HCT116 (cell line): ENCODE measurements at regions not wholly inside any gene's neighbourhood (a gene's known extent, or its start where the extent isn't known, plus 50 kb on each side); places are given as distances from the start of the nearest gene placed in this dataset.

Experiments
- ATAC-seq: fragments of 200-7000 bp; cut with Tn5 transposase; 2 replicates; pipeline ENCODE4 v1.9.1; 2020; ENCODE audit warnings: mild to moderate bottlenecking, moderate library complexity
- BruUV-seq: library from RNA; stranded (reverse); fragments of 400-500 nt; replicated peaks from 2 replicates; lab custom pipeline; 2021; lab: Mats Ljungman, UMichigan
- CTCF ChIA-PET: fragments of 300-600 bp; sonication (Branson Sonifier 250); formaldehyde crosslinking; loops from one replicate; lab custom pipeline; 2021; ENCODE audit warnings: antibody characterized with exemption; lab: Charles Lee
- POLR2A ChIA-PET: fragments of 300-600, 350-600 bp; sonication (Branson Sonifier 250); formaldehyde crosslinking; loops from one replicate; lab custom pipeline; 2021; ENCODE audit warnings: antibody characterized with exemption; lab: Charles Lee
- RAD21 ChIA-PET, 2 experiments: fragments of 300-600 bp; sonication (Branson Sonifier 250); formaldehyde crosslinking; loops; one replicate each; lab custom pipeline; 2023; ENCODE audit warnings: low total read pairs in 2 of 2; ENCODE audit not compliant: uncharacterized antibody in 2 of 2, unreplicated experiment in 2 of 2, low non-redundant PET in 1 of 2; lab: Charles Lee
- DNase-seq: peaks from one replicate; pipeline ENCODE4 v3.0.0-alpha.2; 2010; ENCODE audit warnings: low read depth, low spot score
- H2AFZ ChIP-seq: fragments of 200-600 bp; shearing (Covaris generic), sonication (generic); 2 replicates; pipeline ENCODE4 v1.6.1; 2017; ENCODE audit warnings: low read depth, mixed run types, mixed read lengths, antibody characterized with exemption, low read length; ENCODE audit not compliant: poor library complexity, severe bottlenecking
- H3K27ac ChIP-seq: 2 replicates; pipeline ENCODE4 v1.5.1; 2012; ENCODE audit warnings: low read depth, low read length
- H3K27me3 ChIP-seq: fragments of 200-600 bp; sonication (generic); 2 replicates; pipeline ENCODE4 v1.6.1; 2016; ENCODE audit warnings: mixed run types, low read length, mixed read lengths; ENCODE audit not compliant: insufficient read depth
- H3K36me3 ChIP-seq, 2 experiments: fragments of 200-500 bp in 1 of 2; fragments of 200-600 bp in 1 of 2; sonication (Bioruptor generic) in 1 of 2; sonication (generic) in 1 of 2; 2 replicates each; pipeline versions ENCODE4 v1.5.1 to v1.6.1; 2014 to 2016; ENCODE audit warnings: low read length in 2 of 2, inconsistent platforms in 1 of 2, mixed read lengths in 1 of 2, mixed run types in 1 of 2; ENCODE audit not compliant: insufficient read depth in 2 of 2, control insufficient read depth in 1 of 2
- H3K4me1 ChIP-seq, 2 experiments: fragments of 200-600 bp in 1 of 2; sonication (generic) in 1 of 2; 2 replicates each; pipeline versions ENCODE4 v1.5.1 to v1.6.1; 2012 to 2017; ENCODE audit warnings: low read length in 2 of 2, inconsistent platforms in 1 of 2, mild to moderate bottlenecking in 1 of 2, mixed read lengths in 1 of 2, mixed run types in 1 of 2, moderate library complexity in 1 of 2; ENCODE audit not compliant: insufficient read depth in 2 of 2, control insufficient read depth in 1 of 2
- H3K4me2 ChIP-seq: fragments of 200-600 bp; sonication (generic); 2 replicates; pipeline ENCODE4 v1.6.1; 2017; ENCODE audit warnings: mixed run types, low read length, mixed read lengths
- H3K4me3 ChIP-seq, 2 experiments: fragments of 200-600 bp in 1 of 2; sonication (generic) in 1 of 2; replicated peaks in 1 of 2; 2 replicates each; pipeline ENCODE4 v1.5.1; 2011 to 2016; ENCODE audit warnings: low read length in 2 of 2, control low read depth in 1 of 2, low read depth in 1 of 2, mild to moderate bottlenecking in 1 of 2, mixed read lengths in 1 of 2, mixed run types in 1 of 2
- H3K79me2 ChIP-seq: fragments of 200-600 bp; sonication (generic); 2 replicates; pipeline ENCODE4 v1.6.1; 2017; ENCODE audit warnings: mild to moderate bottlenecking, mixed run types, low read length, moderate library complexity, mixed read lengths; ENCODE audit not compliant: insufficient read depth
- H3K9ac ChIP-seq: fragments of 200-600 bp; sonication (generic); 2 replicates; pipeline ENCODE4 v1.6.1; 2016; ENCODE audit warnings: low read length, mixed read lengths
- H3K9me2 ChIP-seq: fragments of 200-600 bp; sonication (generic), shearing (Covaris generic); 2 replicates; pipeline ENCODE4 v1.6.1; 2017; ENCODE audit warnings: mixed run types, mild to moderate bottlenecking, moderate library complexity; ENCODE audit not compliant: insufficient read depth
- H3K9me3 ChIP-seq, 2 experiments: fragments of 200-500 bp in 1 of 2; fragments of 200-600 bp in 1 of 2; sonication (Bioruptor generic) in 1 of 2; sonication (generic) in 1 of 2; 2 replicates each; pipeline ENCODE4 v1.6.1; 2014 to 2017; ENCODE audit warnings: low read length in 2 of 2, mixed read lengths in 2 of 2, inconsistent platforms in 1 of 2, low read depth in 1 of 2, mild to moderate bottlenecking in 1 of 2, mixed run types in 1 of 2, moderate library complexity in 1 of 2; ENCODE audit not compliant: control insufficient read depth in 1 of 2, insufficient read depth in 1 of 2
- H4K20me1 ChIP-seq: fragments of 200-600 bp; sonication (generic), shearing (Covaris generic); 2 replicates; pipeline ENCODE4 v1.6.1; 2017; ENCODE audit warnings: mixed run types, mild to moderate bottlenecking, moderate library complexity; ENCODE audit not compliant: insufficient read depth
- CBX3 ChIP-seq: IDR thresholded peaks from 2 replicates; pipeline ENCODE4 v1.6.1; 2012; ENCODE audit warnings: low read depth
- EGR1 ChIP-seq: IDR thresholded peaks from 2 replicates; pipeline ENCODE4 v1.6.1; 2012; ENCODE audit warnings: low read depth
- ELF1 ChIP-seq: IDR thresholded peaks from 2 replicates; pipeline ENCODE4 v1.6.1; 2012; ENCODE audit warnings: low read depth, borderline replicate concordance
- EZH2 ChIP-seq: fragments of 200-600 bp; sonication (generic); IDR thresholded peaks from 2 replicates; pipeline ENCODE4 v1.6.1; 2017; ENCODE audit warnings: antibody characterized with exemption, mixed run types
- EZH2phosphoT487 ChIP-seq: fragments of 200-600 bp; IDR thresholded peaks from 2 replicates; pipeline ENCODE4 v1.6.1; 2018; ENCODE audit warnings: antibody characterized with exemption, borderline replicate concordance
- FOSL1 ChIP-seq: IDR thresholded peaks from 2 replicates; pipeline ENCODE4 v1.6.1; 2012; ENCODE audit warnings: low read depth
- SIN3A ChIP-seq: IDR thresholded peaks from 2 replicates; pipeline ENCODE4 v1.6.1; 2012; ENCODE audit warnings: low read depth
- SRF ChIP-seq: IDR thresholded peaks from 2 replicates; pipeline ENCODE4 v1.6.1; 2012; ENCODE audit warnings: low read depth
- TCF7L2 ChIP-seq: IDR thresholded peaks from 2 replicates; pipeline ENCODE4 v1.7.0; 2011; ENCODE audit warnings: borderline replicate concordance, inconsistent platforms; ENCODE audit not compliant: insufficient read depth, insufficient read length; ENCODE audit errors: extremely low read depth
- ZFX ChIP-seq: fragments of 450-650 bp; IDR thresholded peaks from 2 replicates; pipeline ENCODE4 v1.6.1; 2017
- ZNF274 ChIP-seq: fragments of 200-500 bp; sonication (Bioruptor generic); IDR thresholded peaks from 2 replicates; pipeline ENCODE4 v1.6.1; 2014; ENCODE audit warnings: mild to moderate bottlenecking, low read depth, low read length, inconsistent platforms
- intact Hi-C: fragments of 100-400 bp; cut with micrococcal nuclease; formaldehyde crosslinking; loops from 2 replicates; pipeline ENCODE4 v1.10.0; 2022
- TF ChIP-seq, protein P1 (sequence below): IDR thresholded peaks from 2 replicates; pipeline ENCODE4 v1.6.1; 2012
- TF ChIP-seq, protein P2 (sequence below): IDR thresholded peaks from 2 replicates; pipeline ENCODE4 v1.6.1; 2012
- TF ChIP-seq, protein P3 (sequence below): IDR thresholded peaks from 2 replicates; pipeline ENCODE4 v1.6.1; 2012; ENCODE audit warnings: low read depth
- TF ChIP-seq, protein P4 (sequence below), 3 experiments: fragments of 200-600 bp in 1 of 3; sonication (generic) in 1 of 3; IDR thresholded peaks in 2 of 3; conservative IDR thresholded peaks in 1 of 3; 2 replicates each; pipeline ENCODE4 v1.5.1; 2012 to 2017; ENCODE audit warnings: low read depth in 2 of 3, low read length in 2 of 3, antibody characterized with exemption in 1 of 3, borderline replicate concordance in 1 of 3, control low read depth in 1 of 3, mild to moderate bottlenecking in 1 of 3, mixed read lengths in 1 of 3, mixed run types in 1 of 3, moderate library complexity in 1 of 3; ENCODE audit not compliant: insufficient read depth in 1 of 3

DNA sequence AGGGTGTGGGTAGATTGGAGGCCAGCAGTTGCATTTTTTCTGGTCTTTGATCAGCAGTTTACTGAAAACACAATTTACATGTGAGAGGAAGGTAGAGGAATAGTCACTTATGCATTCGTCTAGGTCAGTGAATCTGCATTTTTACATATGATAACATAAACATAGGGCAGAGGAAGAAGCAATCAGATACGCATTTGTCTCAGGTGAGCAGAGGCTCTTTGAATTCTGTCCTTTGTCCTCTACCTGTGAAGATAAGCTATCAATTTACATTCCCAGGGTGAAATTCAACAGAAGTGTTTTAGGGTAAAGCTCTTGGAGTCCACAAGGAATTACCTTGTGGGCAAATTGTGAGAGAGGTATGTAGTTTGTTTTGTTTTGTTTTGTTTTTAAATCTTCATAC, 306.5 kb downstream of the MAGEB5 start:
- no peaks in the 10 kb centered on the region for H3K4me1 ChIP-seq
- no peaks in the 10 kb centered on the region for H4K20me1 ChIP-seq
- H3K36me3 ChIP-seq, result no peaks in the 10 kb centered on the region
- ChIA-PET RAD21 (no interaction called here), POLR2A (no interaction called here), CTCF (no interaction called here)
- no TSS peak for BruUV-seq
- H3K4me3 ChIP-seq, result no peak overlapping the region
- ATAC-seq, result no peak
- no peak overlapping the region for H3K4me2 ChIP-seq
- H3K27ac ChIP-seq, result no peak overlapping the region
- H3K27me3 ChIP-seq, result no peaks in the 10 kb centered on the region
- DNase-seq, result no peak
- no peak overlapping the region for H3K9ac ChIP-seq
- TF ChIP-seq SRF, result no peak
- no peak for TF ChIP-seq TCF7L2
- TF ChIP-seq EGR1, result no peak
- no peak for TF ChIP-seq FOSL1
- no peak for TF ChIP-seq SIN3A
- no peak for TF ChIP-seq ELF1
- TF ChIP-seq CBX3, result no peak
- TF ChIP-seq, protein P1, sequence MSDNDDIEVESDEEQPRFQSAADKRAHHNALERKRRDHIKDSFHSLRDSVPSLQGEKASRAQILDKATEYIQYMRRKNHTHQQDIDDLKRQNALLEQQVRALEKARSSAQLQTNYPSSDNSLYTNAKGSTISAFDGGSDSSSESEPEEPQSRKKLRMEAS, result no peak
- TF ChIP-seq, protein P2, sequence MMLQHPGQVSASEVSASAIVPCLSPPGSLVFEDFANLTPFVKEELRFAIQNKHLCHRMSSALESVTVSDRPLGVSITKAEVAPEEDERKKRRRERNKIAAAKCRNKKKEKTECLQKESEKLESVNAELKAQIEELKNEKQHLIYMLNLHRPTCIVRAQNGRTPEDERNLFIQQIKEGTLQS, result no peak
- H2AFZ ChIP-seq, result no peak overlapping the region
- H3K9me2 ChIP-seq, result no peaks in the 10 kb centered on the region
- intact Hi-C loops, result no loop called here
- no peaks in the 10 kb centered on the region for H3K79me2 ChIP-seq
- no peaks in the 10 kb centered on the region for H3K9me3 ChIP-seq

DNA sequence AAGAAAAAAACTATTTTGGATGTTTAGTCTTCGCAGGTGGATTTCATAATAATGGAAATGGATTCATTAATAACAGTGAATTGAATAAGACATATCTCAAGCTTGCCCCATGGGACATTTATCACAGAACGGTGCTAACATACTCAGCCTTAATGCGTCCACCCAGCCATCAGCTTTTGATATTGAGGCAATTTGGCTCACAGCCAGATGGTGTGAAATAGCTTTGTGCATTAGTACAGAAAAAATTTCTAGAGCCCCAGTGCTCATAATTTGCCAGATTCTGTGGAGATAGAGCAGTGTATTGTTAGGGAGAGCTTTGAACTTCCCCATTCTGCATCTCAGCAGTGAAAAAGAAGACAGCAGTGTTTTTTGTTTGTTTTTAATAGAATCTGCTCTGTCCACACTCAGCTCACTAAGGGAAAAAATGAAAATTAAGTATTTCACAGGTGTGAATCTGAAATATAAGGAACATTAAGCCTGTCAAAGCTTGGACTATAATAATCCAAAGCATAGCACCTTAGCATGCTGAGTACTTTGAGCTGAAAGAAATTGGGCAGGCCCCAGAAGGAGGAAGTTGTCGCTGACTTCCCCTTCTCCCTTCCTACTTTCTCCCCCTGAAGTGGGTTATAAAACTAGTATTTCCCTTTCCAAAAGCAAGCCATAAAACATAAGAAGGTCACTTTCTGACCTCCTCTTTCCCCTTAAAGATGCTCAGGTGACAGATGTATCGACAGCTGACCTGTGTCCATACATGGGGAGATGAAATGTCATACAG, 295.8 kb downstream of the MAGEB5 start:
- Histone ChIP-seq H3K36me3 (no peaks in the 10 kb centered on the region), H3K4me1 (no peaks in the 10 kb centered on the region), H4K20me1 (no peaks in the 10 kb centered on the region), H3K27ac (no peak overlapping the region), H3K4me2 (no peak overlapping the region), H3K4me3 (no peak overlapping the region), H3K79me2 (no peaks in the 10 kb centered on the region), H3K9ac (no peak overlapping the region), H3K9me2 (no peaks in the 10 kb centered on the region), H3K27me3 (no peaks in the 10 kb centered on the region), H2AFZ (no peak overlapping the region), H3K9me3 (no peaks in the 10 kb centered on the region)
- TF ChIP-seq, protein P3, sequence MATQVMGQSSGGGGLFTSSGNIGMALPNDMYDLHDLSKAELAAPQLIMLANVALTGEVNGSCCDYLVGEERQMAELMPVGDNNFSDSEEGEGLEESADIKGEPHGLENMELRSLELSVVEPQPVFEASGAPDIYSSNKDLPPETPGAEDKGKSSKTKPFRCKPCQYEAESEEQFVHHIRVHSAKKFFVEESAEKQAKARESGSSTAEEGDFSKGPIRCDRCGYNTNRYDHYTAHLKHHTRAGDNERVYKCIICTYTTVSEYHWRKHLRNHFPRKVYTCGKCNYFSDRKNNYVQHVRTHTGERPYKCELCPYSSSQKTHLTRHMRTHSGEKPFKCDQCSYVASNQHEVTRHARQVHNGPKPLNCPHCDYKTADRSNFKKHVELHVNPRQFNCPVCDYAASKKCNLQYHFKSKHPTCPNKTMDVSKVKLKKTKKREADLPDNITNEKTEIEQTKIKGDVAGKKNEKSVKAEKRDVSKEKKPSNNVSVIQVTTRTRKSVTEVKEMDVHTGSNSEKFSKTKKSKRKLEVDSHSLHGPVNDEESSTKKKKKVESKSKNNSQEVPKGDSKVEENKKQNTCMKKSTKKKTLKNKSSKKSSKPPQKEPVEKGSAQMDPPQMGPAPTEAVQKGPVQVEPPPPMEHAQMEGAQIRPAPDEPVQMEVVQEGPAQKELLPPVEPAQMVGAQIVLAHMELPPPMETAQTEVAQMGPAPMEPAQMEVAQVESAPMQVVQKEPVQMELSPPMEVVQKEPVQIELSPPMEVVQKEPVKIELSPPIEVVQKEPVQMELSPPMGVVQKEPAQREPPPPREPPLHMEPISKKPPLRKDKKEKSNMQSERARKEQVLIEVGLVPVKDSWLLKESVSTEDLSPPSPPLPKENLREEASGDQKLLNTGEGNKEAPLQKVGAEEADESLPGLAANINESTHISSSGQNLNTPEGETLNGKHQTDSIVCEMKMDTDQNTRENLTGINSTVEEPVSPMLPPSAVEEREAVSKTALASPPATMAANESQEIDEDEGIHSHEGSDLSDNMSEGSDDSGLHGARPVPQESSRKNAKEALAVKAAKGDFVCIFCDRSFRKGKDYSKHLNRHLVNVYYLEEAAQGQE, result no peak
- TF ChIP-seq ZNF274 (no peak), EZH2 (no peak), EZH2phosphoT487 (no peak), ZFX (no peak), SRF (no peak)
- TF ChIP-seq, protein P4, sequence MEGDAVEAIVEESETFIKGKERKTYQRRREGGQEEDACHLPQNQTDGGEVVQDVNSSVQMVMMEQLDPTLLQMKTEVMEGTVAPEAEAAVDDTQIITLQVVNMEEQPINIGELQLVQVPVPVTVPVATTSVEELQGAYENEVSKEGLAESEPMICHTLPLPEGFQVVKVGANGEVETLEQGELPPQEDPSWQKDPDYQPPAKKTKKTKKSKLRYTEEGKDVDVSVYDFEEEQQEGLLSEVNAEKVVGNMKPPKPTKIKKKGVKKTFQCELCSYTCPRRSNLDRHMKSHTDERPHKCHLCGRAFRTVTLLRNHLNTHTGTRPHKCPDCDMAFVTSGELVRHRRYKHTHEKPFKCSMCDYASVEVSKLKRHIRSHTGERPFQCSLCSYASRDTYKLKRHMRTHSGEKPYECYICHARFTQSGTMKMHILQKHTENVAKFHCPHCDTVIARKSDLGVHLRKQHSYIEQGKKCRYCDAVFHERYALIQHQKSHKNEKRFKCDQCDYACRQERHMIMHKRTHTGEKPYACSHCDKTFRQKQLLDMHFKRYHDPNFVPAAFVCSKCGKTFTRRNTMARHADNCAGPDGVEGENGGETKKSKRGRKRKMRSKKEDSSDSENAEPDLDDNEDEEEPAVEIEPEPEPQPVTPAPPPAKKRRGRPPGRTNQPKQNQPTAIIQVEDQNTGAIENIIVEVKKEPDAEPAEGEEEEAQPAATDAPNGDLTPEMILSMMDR (IDR thresholded peaks at IDR 0.05 in 2 of 3, conservative IDR thresholded peaks at IDR 0.05 in 1 of 3; ENCODE audit: borderline replicate concordance in 1 of 3, insufficient read depth in 1 of 3, low read depth in 2 of 3, low read length in 2 of 3), result no peak
- intact Hi-C loops, result no loop called here
- CTCF ChIA-PET, result no interaction called here
- no peak for DNase-seq
- POLR2A ChIA-PET, result no interaction called here
- RAD21 ChIA-PET, result no interaction called here
- BruUV-seq, result no TSS peak
- ATAC-seq, result no peak
